ENCODE measurements at regions not wholly inside any gene's neighbourhood (a gene's known extent, or its start where the extent isn't known, plus 50 kb on each side); places are given as distances from the start of the nearest gene placed in this dataset.

DNA sequence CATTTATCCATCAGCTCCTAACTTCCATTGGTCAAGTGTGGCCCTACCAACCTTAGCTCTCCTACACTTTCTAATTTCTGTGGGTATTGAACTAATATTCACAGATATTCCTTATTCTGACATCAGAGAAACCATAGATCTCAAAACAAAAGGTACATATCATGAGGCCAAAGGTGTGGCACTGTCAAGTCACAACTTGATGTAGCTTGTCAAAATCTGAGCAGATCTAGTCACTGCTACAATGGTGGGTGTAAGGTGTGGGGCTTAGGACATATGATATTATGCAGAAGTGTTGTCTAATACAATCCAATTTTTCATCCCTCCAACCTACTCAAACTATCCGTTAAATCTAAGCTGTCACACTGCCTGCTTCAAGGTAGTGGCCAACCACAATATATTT lies 114.0 kb upstream of the FAR2 start:
- H3K27me3 ChIP-seq (ENCODE audit: insufficient read depth, poor library complexity, severe bottlenecking): peaks cover 3% of the 10 kb centered on the region
- no peak for DNase-seq (ENCODE audit: low read depth in 1 of 2, low spot score in 1 of 2)
- no peak overlapping the region for H3K27ac ChIP-seq (replicated peaks)
- H3K4me3 ChIP-seq (replicated peaks; ENCODE audit: insufficient read depth, low read length): no peak overlapping the region
- no peak for TF ChIP-seq SPI1 (IDR thresholded peaks at IDR 0.05; ENCODE audit: borderline replicate concordance, low read depth)
- TF ChIP-seq GABPA (IDR thresholded peaks at IDR 0.05; ENCODE audit: low read depth): no peak
- TF ChIP-seq, protein P1, sequence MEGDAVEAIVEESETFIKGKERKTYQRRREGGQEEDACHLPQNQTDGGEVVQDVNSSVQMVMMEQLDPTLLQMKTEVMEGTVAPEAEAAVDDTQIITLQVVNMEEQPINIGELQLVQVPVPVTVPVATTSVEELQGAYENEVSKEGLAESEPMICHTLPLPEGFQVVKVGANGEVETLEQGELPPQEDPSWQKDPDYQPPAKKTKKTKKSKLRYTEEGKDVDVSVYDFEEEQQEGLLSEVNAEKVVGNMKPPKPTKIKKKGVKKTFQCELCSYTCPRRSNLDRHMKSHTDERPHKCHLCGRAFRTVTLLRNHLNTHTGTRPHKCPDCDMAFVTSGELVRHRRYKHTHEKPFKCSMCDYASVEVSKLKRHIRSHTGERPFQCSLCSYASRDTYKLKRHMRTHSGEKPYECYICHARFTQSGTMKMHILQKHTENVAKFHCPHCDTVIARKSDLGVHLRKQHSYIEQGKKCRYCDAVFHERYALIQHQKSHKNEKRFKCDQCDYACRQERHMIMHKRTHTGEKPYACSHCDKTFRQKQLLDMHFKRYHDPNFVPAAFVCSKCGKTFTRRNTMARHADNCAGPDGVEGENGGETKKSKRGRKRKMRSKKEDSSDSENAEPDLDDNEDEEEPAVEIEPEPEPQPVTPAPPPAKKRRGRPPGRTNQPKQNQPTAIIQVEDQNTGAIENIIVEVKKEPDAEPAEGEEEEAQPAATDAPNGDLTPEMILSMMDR (IDR thresholded peaks at IDR 0.05; ENCODE audit: insufficient read depth, low read length): no peak
- no peak for TF ChIP-seq POLR2AphosphoS5 (IDR thresholded peaks at IDR 0.05; ENCODE audit: low read depth)
- TF ChIP-seq, protein P2, sequence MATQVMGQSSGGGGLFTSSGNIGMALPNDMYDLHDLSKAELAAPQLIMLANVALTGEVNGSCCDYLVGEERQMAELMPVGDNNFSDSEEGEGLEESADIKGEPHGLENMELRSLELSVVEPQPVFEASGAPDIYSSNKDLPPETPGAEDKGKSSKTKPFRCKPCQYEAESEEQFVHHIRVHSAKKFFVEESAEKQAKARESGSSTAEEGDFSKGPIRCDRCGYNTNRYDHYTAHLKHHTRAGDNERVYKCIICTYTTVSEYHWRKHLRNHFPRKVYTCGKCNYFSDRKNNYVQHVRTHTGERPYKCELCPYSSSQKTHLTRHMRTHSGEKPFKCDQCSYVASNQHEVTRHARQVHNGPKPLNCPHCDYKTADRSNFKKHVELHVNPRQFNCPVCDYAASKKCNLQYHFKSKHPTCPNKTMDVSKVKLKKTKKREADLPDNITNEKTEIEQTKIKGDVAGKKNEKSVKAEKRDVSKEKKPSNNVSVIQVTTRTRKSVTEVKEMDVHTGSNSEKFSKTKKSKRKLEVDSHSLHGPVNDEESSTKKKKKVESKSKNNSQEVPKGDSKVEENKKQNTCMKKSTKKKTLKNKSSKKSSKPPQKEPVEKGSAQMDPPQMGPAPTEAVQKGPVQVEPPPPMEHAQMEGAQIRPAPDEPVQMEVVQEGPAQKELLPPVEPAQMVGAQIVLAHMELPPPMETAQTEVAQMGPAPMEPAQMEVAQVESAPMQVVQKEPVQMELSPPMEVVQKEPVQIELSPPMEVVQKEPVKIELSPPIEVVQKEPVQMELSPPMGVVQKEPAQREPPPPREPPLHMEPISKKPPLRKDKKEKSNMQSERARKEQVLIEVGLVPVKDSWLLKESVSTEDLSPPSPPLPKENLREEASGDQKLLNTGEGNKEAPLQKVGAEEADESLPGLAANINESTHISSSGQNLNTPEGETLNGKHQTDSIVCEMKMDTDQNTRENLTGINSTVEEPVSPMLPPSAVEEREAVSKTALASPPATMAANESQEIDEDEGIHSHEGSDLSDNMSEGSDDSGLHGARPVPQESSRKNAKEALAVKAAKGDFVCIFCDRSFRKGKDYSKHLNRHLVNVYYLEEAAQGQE (IDR thresholded peaks at IDR 0.05; ENCODE audit: insufficient replicate concordance, low read depth): no peak

DNA sequence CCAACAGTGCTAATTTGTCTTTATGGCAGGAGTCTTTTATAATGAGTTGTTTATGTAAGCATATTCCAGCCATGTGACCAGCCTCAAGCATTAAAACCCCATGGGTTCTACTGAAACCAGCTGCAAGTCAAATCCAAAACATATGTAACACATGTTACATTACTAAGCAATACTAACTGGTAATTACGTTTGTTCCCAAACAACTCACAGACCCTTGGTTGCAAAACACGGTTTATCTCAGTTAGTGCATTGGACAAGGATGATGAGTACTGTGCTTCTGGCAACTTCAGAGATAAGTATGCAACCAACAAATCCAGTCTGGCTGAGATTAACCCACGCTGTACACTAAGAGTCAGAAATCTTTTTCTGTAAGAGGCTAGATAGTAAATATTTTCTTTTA lies 110.1 kb upstream of the FAR2 start:
- no peak for TF ChIP-seq GABPA (IDR thresholded peaks at IDR 0.05; ENCODE audit: low read depth)
- TF ChIP-seq, protein P1 (IDR thresholded peaks at IDR 0.05; ENCODE audit: insufficient read depth, low read length): no peak
- TF ChIP-seq, protein P2 (IDR thresholded peaks at IDR 0.05; ENCODE audit: insufficient replicate concordance, low read depth): no peak
- no peak for TF ChIP-seq SPI1 (IDR thresholded peaks at IDR 0.05; ENCODE audit: borderline replicate concordance, low read depth)
- TF ChIP-seq POLR2AphosphoS5 (IDR thresholded peaks at IDR 0.05; ENCODE audit: low read depth): no peak
- no peaks in the 10 kb centered on the region for H3K27me3 ChIP-seq (ENCODE audit: insufficient read depth, poor library complexity, severe bottlenecking)
- H3K27ac ChIP-seq (replicated peaks): no peak overlapping the region
- DNase-seq (ENCODE audit: low read depth in 1 of 2, low spot score in 1 of 2): no peak
- H3K4me3 ChIP-seq (replicated peaks; ENCODE audit: insufficient read depth, low read length): no peak overlapping the region

DNA sequence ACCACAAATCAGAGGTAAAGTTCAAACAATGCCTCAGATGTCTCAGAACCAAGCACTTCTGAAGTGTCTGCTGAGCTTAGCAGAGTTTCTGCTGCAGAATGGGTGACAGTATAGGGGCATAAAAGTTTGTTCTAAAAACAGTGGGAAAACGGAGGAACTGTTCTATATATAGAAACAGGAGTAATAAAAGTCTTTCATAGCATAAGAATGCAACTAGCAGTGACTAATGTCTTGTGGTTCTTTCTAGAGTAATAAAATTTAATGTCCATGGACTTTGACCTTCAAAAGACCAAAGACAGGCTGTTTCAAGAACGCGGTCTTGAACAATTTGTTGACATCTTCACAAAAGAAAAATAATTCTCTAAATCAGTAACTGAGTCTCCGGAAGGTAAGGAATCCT lies 107.5 kb upstream of the FAR2 start:
- peaks cover 2% of the 10 kb centered on the region for H3K27me3 ChIP-seq (ENCODE audit: insufficient read depth, poor library complexity, severe bottlenecking)
- H3K27ac ChIP-seq (replicated peaks): no peak overlapping the region

More for the DNA sequence above, 107.5 kb upstream of the FAR2 start:
- no peak overlapping the region for H3K4me3 ChIP-seq (replicated peaks; ENCODE audit: insufficient read depth, low read length)
- DNase-seq (ENCODE audit: low read depth in 1 of 2, low spot score in 1 of 2): no peak
- TF ChIP-seq, protein P2 (IDR thresholded peaks at IDR 0.05; ENCODE audit: insufficient replicate concordance, low read depth): no peak
- no peak for TF ChIP-seq POLR2AphosphoS5 (IDR thresholded peaks at IDR 0.05; ENCODE audit: low read depth)
- TF ChIP-seq SPI1 (IDR thresholded peaks at IDR 0.05; ENCODE audit: borderline replicate concordance, low read depth): no peak

Data from HL-60 (cell line).